KMS-11 (cell line): ENCODE measurements at regions not wholly inside any gene's neighbourhood (a gene's known extent, or its start where the extent isn't known, plus 50 kb on each side); places are given as distances from the start of the nearest gene placed in this dataset.

Experiments
- H2AFZ ChIP-seq: fragments of 200-600 bp; sonication (generic); 2 replicates; pipeline ENCODE4 v1.6.1; 2016; ENCODE audit warnings: antibody characterized with exemption, mixed run types, low read depth
- H3K27ac ChIP-seq: fragments of 200-600 bp; sonication (generic); 2 replicates; pipeline ENCODE4 v1.6.1; 2016; ENCODE audit warnings: mild to moderate bottlenecking, mixed run types
- H3K27me3 ChIP-seq: fragments of 200-600 bp; sonication (generic); 2 replicates; pipeline ENCODE4 v1.6.1; 2017; ENCODE audit warnings: mild to moderate bottlenecking, low read depth, mixed run types, moderate library complexity; ENCODE audit not compliant: insufficient read depth
- H3K36me3 ChIP-seq: fragments of 200-600 bp; sonication (generic); 2 replicates; pipeline ENCODE4 v1.6.1; 2017; ENCODE audit warnings: mild to moderate bottlenecking, mixed run types; ENCODE audit not compliant: insufficient read depth
- H3K4me1 ChIP-seq: fragments of 200-600 bp; sonication (generic); 2 replicates; pipeline ENCODE4 v1.6.1; 2016; ENCODE audit warnings: mild to moderate bottlenecking, low read depth, mixed run types; ENCODE audit not compliant: poor library complexity, severe bottlenecking
- H3K4me2 ChIP-seq: fragments of 200-600 bp; sonication (generic); 2 replicates; pipeline ENCODE4 v1.7.0; 2016; ENCODE audit warnings: mild to moderate bottlenecking, mixed run types
- H3K4me3 ChIP-seq: fragments of 200-600 bp; sonication (generic); IDR thresholded peaks from 2 replicates; pipeline ENCODE4 v1.6.1; 2017; ENCODE audit warnings: low read depth, low read length, mixed read lengths; ENCODE audit not compliant: insufficient read depth
- H3K79me2 ChIP-seq: fragments of 200-600 bp; sonication (generic); 2 replicates; pipeline ENCODE4 v1.6.1; 2016; ENCODE audit warnings: low read depth, mixed run types; ENCODE audit not compliant: insufficient read depth
- H3K9ac ChIP-seq: fragments of 200-600 bp; sonication (generic); 2 replicates; pipeline ENCODE4 v1.6.1; 2016; ENCODE audit warnings: mild to moderate bottlenecking, mixed run types
- H4K20me1 ChIP-seq: fragments of 200-600 bp; sonication (generic); 2 replicates; pipeline ENCODE4 v1.6.1; 2016; ENCODE audit warnings: mild to moderate bottlenecking, mixed run types; ENCODE audit not compliant: insufficient read depth
- CTCF ChIP-seq: fragments of 200-600 bp; sonication (generic); conservative IDR thresholded peaks from 2 replicates; pipeline ENCODE4 v1.6.1; 2017; ENCODE audit warnings: low read depth, mild to moderate bottlenecking, antibody characterized with exemption, low read length, moderate library complexity, mixed read lengths

GRCh38 chr2:133624551-133624950, 56.3 kb upstream of the NCKAP5 start:
- Histone ChIP-seq H3K4me3 (no peak overlapping the region), H3K4me1 (no peaks in the 10 kb centered on the region), H3K79me2 (no peaks in the 10 kb centered on the region), H3K9ac (no peak overlapping the region), H3K36me3 (no peaks in the 10 kb centered on the region), H3K27ac (no peak overlapping the region), H2AFZ (no peak overlapping the region), H4K20me1 (no peaks in the 10 kb centered on the region), H3K4me2 (no peak overlapping the region), H3K27me3 (no peaks in the 10 kb centered on the region)
- TF ChIP-seq CTCF = no peak

- no peaks in the 10 kb centered on the region for H3K4me1 ChIP-seq
- no peak overlapping the region for H3K27ac ChIP-seq
- no peaks in the 10 kb centered on the region for H4K20me1 ChIP-seq
- H2AFZ ChIP-seq = no peak overlapping the region
- H3K4me3 ChIP-seq = no peak overlapping the region
- no peak overlapping the region for H3K4me2 ChIP-seq
- H3K9ac ChIP-seq = no peak overlapping the region
- H3K79me2 ChIP-seq = no peaks in the 10 kb centered on the region
- H3K36me3 ChIP-seq = no peaks in the 10 kb centered on the region
- H3K27me3 ChIP-seq = no peaks in the 10 kb centered on the region
- TF ChIP-seq CTCF = no peak
These were observed 59.5 kb upstream of the NCKAP5 start for GRCh38 chr2:133627741-133628140.

- no peak for TF ChIP-seq CTCF
These were observed 65.0 kb upstream of the NCKAP5 start for GRCh38 chr2:133633309-133633708.

GRCh38 chr2:133633881-133634409, 65.7 kb upstream of the NCKAP5 start:
- Histone ChIP-seq H2AFZ (no peak overlapping the region), H3K36me3 (no peaks in the 10 kb centered on the region), H3K27me3 (no peaks in the 10 kb centered on the region), H3K4me3 (no peak overlapping the region), H4K20me1 (no peaks in the 10 kb centered on the region), H3K9ac (no peak overlapping the region), H3K4me1 (no peaks in the 10 kb centered on the region), H3K79me2 (no peaks in the 10 kb centered on the region), H3K27ac (no peak overlapping the region), H3K4me2 (no peak overlapping the region)
- TF ChIP-seq CTCF = no peak

More at GRCh38 chr2:133633309-133633708, 65.0 kb upstream of the NCKAP5 start:
- Histone ChIP-seq H3K36me3 (no peaks in the 10 kb centered on the region), H3K4me3 (no peak overlapping the region), H3K4me2 (no peak overlapping the region), H3K9ac (no peak overlapping the region), H2AFZ (no peak overlapping the region), H4K20me1 (no peaks in the 10 kb centered on the region), H3K4me1 (no peaks in the 10 kb centered on the region), H3K27me3 (no peaks in the 10 kb centered on the region), H3K79me2 (no peaks in the 10 kb centered on the region), H3K27ac (no peak overlapping the region)
